Breast epithelium (tissue), 4 donors: ENCODE measurements at regions not wholly inside any gene's neighbourhood (a gene's known extent, or its start where the extent isn't known, plus 50 kb on each side); places are given as distances from the start of the nearest gene placed in this dataset.
"Not testable (repeated sequence)": the region's sequence is repeated elsewhere in the genome, so short reads cannot be mapped to it uniquely, and the experiment has no call there.

Experiments used
- DNase-seq, 2 donors: peaks; one replicate each; pipeline ENCODE4 v3.0.0-alpha.2; 2019; ENCODE audit warnings: low spot score in 2 of 2
- H3K27ac ChIP-seq, 2 donors: fragments of 200-600 bp; sonication (generic) in 1 of 2; one replicate each; pipeline ENCODE4 v1.5.1; 2016 to 2019; ENCODE audit warnings: mild to moderate bottlenecking in 1 of 2
- H3K27me3 ChIP-seq, 2 donors: fragments of 200-600 bp; sonication (generic) in 1 of 2; one replicate each; pipeline versions ENCODE4 v1.5.1 to v1.6.0; 2017 to 2019; ENCODE audit warnings: control low read depth in 1 of 2, mild to moderate bottlenecking in 1 of 2
- H3K36me3 ChIP-seq: fragments of 200-600 bp; one replicate; pipeline ENCODE4 v1.5.1; 2019
- H3K4me1 ChIP-seq, 2 donors: fragments of 200-600 bp; sonication (generic); one replicate each; pipeline ENCODE4 v1.5.1; 2016 to 2019; ENCODE audit warnings: control low read depth in 1 of 2
- H3K4me3 ChIP-seq, 3 donors: fragments of 200-600 bp; sonication (generic); 1 replicate in 2 of 3; 2 replicates in 1 of 3; pipeline ENCODE4 v1.5.1; 2016 to 2019; ENCODE audit warnings: mild to moderate bottlenecking in 3 of 3, moderate library complexity in 2 of 3
- H3K9me3 ChIP-seq, 2 donors: fragments of 200-600 bp; sonication (generic) in 1 of 2; one replicate each; pipeline ENCODE4 v1.5.1; 2016 to 2019; ENCODE audit warnings: control low read depth in 1 of 2
- POLR2A ChIP-seq: fragments of 450-650 bp; IDR thresholded peaks from one replicate; pipeline ENCODE4 v1.6.1; 2016; ENCODE audit warnings: antibody characterized with exemption, mild to moderate bottlenecking, moderate library complexity
- POLR2AphosphoS5 ChIP-seq, 3 donors: sonication (generic); formaldehyde crosslinking; IDR thresholded peaks; one replicate each; pipeline ENCODE4 v1.6.1; 2017; ENCODE audit warnings: antibody characterized with exemption in 3 of 3
- intact Hi-C: fragments of 100-400 bp; cut with DNase I; formaldehyde crosslinking; loops from one replicate; pipeline ENCODE4 v1.15.1; 2023; ENCODE audit warnings: low total_unique reads
- TF ChIP-seq, protein P1 (sequence below), 3 donors: fragments of 450-650 bp; IDR thresholded peaks; one replicate each; pipeline ENCODE4 v1.5.1; 2016 to 2017; ENCODE audit warnings: antibody characterized with exemption in 3 of 3, mild to moderate bottlenecking in 3 of 3, moderate library complexity in 3 of 3

DNA sequence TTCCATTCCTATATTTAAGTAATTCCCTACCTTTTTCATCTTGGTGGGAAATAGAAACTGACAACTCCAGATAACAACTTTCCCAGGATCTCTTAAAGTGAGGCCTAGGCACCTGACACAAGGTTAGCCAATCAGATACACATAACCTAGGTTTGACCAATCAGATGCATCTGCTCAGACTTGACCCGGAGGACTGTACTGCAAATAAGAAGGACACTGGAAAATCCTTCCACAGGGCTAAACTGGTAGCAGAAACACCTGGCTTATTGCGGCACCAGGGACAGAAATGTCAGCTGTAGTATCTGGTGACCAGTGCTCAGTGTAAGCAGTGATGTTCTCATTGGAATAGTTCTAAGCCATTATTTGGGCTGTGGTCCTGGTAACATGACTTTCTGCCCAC lies 204.5 kb upstream of the SLCO3A1 start:
- TF ChIP-seq, protein P1, sequence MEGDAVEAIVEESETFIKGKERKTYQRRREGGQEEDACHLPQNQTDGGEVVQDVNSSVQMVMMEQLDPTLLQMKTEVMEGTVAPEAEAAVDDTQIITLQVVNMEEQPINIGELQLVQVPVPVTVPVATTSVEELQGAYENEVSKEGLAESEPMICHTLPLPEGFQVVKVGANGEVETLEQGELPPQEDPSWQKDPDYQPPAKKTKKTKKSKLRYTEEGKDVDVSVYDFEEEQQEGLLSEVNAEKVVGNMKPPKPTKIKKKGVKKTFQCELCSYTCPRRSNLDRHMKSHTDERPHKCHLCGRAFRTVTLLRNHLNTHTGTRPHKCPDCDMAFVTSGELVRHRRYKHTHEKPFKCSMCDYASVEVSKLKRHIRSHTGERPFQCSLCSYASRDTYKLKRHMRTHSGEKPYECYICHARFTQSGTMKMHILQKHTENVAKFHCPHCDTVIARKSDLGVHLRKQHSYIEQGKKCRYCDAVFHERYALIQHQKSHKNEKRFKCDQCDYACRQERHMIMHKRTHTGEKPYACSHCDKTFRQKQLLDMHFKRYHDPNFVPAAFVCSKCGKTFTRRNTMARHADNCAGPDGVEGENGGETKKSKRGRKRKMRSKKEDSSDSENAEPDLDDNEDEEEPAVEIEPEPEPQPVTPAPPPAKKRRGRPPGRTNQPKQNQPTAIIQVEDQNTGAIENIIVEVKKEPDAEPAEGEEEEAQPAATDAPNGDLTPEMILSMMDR (IDR thresholded peaks at IDR 0.05) = no peak
- no peak for TF ChIP-seq POLR2A
- TF ChIP-seq POLR2AphosphoS5 (IDR thresholded peaks at IDR 0.05) = no peak
- H3K4me1 ChIP-seq = no peaks in the 10 kb centered on the region
- no peaks in the 10 kb centered on the region for H3K9me3 ChIP-seq
- peaks cover 0 to 3% of the 10 kb centered on the region in 2 donors for H3K27me3 ChIP-seq
- H3K36me3 ChIP-seq = no peaks in the 10 kb centered on the region
- no peak for DNase-seq
- intact Hi-C loops = no loop called here
- H3K27ac ChIP-seq = no peak overlapping the region
- no peak overlapping the region for H3K4me3 ChIP-seq

DNA sequence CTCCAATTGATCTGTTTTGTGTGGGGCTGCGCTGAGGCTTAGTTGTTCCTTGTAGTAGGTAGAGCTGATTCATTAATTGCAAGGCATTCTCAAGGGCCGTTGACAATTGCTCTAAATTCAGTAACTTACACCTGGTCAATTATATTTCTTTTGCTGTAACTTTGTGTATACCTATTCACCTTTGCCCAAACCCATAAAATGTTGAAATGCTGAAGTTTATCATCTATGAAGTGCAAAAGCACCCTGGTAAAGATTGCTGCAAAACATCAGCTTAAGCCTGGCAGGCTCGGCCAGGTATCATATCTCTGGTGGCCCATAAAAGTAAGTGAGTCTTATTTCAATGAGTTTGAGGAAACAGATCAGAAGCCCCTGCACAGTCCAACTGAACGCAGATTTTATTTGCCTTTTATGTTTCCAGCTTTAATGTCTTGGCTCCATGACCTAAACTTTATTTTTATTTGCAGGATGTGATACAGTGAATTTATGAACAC lies 203.6 kb upstream of the SLCO3A1 start:
- TF ChIP-seq, protein P1 (IDR thresholded peaks at IDR 0.05) = no peak
- no peak for TF ChIP-seq POLR2AphosphoS5 (IDR thresholded peaks at IDR 0.05)
- intact Hi-C loops = no loop called here

DNA sequence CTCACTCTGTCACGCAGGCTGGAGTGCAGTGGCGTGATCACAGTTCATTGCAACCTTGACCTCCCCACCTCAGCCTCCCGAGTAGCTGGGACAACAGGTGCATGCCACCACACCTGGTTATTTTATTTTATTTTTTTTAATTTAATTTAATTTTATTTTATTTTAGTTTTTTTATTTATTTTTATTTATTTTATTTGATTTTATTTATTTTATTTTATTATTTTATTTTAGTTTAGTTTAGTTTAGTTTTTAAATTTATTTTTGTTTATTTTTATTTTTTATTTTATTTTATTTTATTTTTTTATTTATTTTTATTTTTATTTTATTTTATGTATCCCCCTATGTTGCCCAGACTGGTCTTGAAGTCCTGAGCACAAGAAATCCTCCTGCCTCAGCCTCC lies 202.3 kb upstream of the SLCO3A1 start:
- Histone ChIP-seq H3K27ac (no peak overlapping the region), H3K4me3 (no peak overlapping the region), H3K27me3 (peaks cover 0 to 3% of the 10 kb centered on the region in 2 donors), H3K4me1 (no peaks in the 10 kb centered on the region), H3K36me3 (no peaks in the 10 kb centered on the region), H3K9me3 (no peaks in the 10 kb centered on the region)
- intact Hi-C loops = no loop called here
- DNase-seq = no peak
- TF ChIP-seq, protein P1 (IDR thresholded peaks at IDR 0.05) = no peak
- TF ChIP-seq POLR2AphosphoS5 (IDR thresholded peaks at IDR 0.05) (no peak), POLR2A (no peak)

More for the DNA sequence above, 203.6 kb upstream of the SLCO3A1 start:
- no peaks in the 10 kb centered on the region for H3K9me3 ChIP-seq
- no peak overlapping the region for H3K4me3 ChIP-seq
- H3K4me1 ChIP-seq = no peaks in the 10 kb centered on the region
- no peaks in the 10 kb centered on the region for H3K36me3 ChIP-seq
- H3K27ac ChIP-seq = no peak overlapping the region
- no peak for DNase-seq
- H3K27me3 ChIP-seq = peaks cover 0 to 3% of the 10 kb centered on the region in 2 donors

DNA sequence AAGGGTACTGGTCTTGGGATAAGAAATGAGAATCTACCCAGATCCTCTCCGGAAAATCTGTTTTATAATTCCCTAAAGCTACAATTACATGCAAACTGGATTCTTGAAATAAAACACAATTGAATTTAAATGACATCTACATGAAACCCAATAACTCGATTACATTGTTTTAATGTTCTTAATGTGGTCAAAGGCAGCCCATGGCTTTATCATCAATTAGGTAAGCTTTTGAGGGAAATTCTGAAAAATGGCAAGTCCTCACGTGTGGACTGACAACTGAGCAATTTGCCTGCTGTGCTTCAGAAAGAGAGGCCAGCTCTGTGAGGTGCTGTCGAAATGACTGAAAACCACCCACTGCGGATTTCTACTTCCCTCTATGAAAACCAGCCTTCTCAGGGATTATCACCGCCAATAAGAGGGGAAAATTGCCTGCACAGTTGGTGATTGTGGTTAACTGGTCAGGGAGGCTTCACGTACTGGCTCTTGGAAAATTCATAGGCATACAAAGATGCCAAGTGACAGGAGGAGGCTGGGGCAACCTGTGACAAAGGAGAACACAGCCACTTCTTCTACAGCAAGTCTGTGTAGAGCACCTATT lies 200.8 kb upstream of the SLCO3A1 start:
- Histone ChIP-seq H3K36me3 (no peaks in the 10 kb centered on the region), H3K27ac (no peak overlapping the region), H3K9me3 (no peaks in the 10 kb centered on the region), H3K27me3 (peaks cover 0 to 3% of the 10 kb centered on the region in 2 donors), H3K4me3 (no peak overlapping the region), H3K4me1 (no peaks in the 10 kb centered on the region)
- no peak for DNase-seq
- TF ChIP-seq, protein P1 (IDR thresholded peaks at IDR 0.05) = no peak
- intact Hi-C loops = no loop called here

DNA sequence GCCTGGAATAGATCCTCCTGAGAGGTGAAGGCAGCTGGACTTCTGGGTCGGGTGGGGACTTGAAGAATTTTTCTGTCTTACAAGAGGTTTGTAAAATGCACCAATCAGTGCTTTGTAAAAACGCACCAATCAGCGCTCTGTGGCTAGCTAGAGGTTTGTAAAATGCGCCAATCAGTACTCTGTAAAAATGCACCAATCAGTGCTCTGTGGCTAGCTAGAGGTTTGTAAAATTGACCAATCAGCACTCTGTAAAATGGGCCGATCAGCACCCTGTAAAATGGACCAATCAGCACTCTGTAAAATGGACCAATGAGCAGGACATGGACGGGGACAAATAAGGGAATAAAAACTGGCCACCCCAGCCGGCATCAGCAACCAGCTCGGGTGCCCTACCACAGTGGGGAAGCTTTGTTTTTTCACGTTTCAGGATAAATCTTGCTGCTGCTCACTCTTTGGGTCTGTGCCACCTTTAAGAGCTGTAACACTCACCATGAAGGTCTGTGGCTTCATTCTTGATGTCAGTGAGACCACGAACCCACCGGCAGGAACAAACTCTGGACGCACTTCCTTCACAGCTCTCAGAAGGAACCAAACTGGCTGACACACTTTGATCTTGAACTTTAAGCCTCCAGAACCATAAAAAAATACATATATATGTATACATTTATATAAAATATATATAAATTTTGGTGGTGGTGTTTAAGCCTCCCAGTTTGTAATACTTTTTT lies 197.8 kb upstream of the SLCO3A1 start:
- DNase-seq, intact Hi-C loops, H3K27ac ChIP-seq, H3K36me3 ChIP-seq, H3K4me3 ChIP-seq, H3K9me3 ChIP-seq, H3K27me3 ChIP-seq, H3K4me1 ChIP-seq: not testable (repeated sequence)
